ENCODE measurements at regions not wholly inside any gene's neighbourhood (a gene's known extent, or its start where the extent isn't known, plus 50 kb on each side); places are given as distances from the start of the nearest gene placed in this dataset.
"Not testable (repeated sequence)": the region's sequence is repeated elsewhere in the genome, so short reads cannot be mapped to it uniquely, and the experiment has no call there.

DNA sequence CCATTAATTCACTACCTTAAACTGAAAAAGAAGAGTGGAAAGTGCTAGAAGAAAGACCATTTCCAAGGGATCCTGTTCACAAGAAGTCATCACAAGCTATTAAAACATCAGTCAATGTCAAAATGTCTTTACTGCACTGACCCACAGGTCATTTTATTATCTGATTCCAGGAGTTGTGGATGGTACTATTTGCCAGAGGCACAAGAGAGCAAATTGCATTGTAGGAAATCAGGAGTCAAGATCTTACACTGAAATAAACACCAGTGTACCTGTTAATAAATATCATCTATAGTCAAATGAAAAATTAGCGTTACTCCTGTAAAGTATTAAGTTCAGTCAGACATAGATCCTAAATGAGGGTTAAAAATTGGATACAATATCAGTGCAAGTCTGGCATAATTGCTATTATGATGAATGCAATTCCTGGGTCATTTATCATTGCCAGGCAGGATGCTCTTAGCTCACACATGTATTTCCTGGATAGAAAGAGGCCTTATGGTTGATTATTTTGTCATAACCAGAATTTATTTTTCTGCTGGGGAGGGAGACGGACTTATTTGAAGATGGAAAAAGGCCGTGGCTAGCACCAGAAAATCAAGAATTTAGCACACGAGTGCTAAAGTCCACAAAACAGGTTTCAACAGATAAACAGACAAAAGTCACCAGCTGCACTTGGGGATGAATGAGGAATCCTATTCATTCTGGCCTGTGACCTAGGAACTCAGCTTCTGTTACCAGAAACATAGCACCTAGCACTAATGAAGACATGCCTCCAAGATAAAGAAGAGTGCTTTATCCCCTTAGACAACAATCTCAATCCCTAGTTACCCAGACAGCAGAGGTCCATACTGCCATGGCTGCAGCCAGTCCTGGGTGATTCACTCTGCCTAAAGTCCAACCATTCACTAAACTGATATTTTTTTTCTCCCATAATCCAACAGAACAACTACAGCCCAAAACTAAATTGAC is 683.1 kb upstream of the POM121L12 start:
- no peaks in the 10 kb centered on the region for H3F3A ChIP-seq (ENCODE audit: insufficient read depth)
- H2AFZ ChIP-seq (ENCODE audit: low read depth, low read length, severe bottlenecking), result no peak overlapping the region
- no peaks in the 10 kb centered on the region for H4K20me1 ChIP-seq (ENCODE audit: low read depth, low read length)
- no peak for TF ChIP-seq EZH2phosphoT487 (conservative IDR thresholded peaks at IDR 0.05; ENCODE audit: low read length)
- TF ChIP-seq, protein P1, sequence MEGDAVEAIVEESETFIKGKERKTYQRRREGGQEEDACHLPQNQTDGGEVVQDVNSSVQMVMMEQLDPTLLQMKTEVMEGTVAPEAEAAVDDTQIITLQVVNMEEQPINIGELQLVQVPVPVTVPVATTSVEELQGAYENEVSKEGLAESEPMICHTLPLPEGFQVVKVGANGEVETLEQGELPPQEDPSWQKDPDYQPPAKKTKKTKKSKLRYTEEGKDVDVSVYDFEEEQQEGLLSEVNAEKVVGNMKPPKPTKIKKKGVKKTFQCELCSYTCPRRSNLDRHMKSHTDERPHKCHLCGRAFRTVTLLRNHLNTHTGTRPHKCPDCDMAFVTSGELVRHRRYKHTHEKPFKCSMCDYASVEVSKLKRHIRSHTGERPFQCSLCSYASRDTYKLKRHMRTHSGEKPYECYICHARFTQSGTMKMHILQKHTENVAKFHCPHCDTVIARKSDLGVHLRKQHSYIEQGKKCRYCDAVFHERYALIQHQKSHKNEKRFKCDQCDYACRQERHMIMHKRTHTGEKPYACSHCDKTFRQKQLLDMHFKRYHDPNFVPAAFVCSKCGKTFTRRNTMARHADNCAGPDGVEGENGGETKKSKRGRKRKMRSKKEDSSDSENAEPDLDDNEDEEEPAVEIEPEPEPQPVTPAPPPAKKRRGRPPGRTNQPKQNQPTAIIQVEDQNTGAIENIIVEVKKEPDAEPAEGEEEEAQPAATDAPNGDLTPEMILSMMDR (IDR thresholded peaks at IDR 0.05; ENCODE audit: insufficient read depth, low read length, poor library complexity, severe bottlenecking), result no peak
- H3K9ac ChIP-seq (ENCODE audit: low read length), result no peak overlapping the region
- H3K27ac ChIP-seq (ENCODE audit: low read depth, low read length), result no peak overlapping the region
- no peaks in the 10 kb centered on the region for H3K79me2 ChIP-seq (ENCODE audit: insufficient read depth, low read length)
- H3K9me2 ChIP-seq (replicated peaks; ENCODE audit: insufficient read depth, low read length), result no peaks in the 10 kb centered on the region
- no peaks in the 10 kb centered on the region for H3K27me3 ChIP-seq (ENCODE audit: low read length)
- no peak overlapping the region for H3K4me2 ChIP-seq (ENCODE audit: low read depth, low read length, poor library complexity, severe bottlenecking)
- no peaks in the 10 kb centered on the region for H3K36me3 ChIP-seq (ENCODE audit: low read length)
- H3K4me3 ChIP-seq (ENCODE audit: insufficient read depth, low read length, poor library complexity, severe bottlenecking), result no peak overlapping the region
- H3K9me3 ChIP-seq (ENCODE audit: insufficient read depth, low read length), result no peaks in the 10 kb centered on the region

DNA sequence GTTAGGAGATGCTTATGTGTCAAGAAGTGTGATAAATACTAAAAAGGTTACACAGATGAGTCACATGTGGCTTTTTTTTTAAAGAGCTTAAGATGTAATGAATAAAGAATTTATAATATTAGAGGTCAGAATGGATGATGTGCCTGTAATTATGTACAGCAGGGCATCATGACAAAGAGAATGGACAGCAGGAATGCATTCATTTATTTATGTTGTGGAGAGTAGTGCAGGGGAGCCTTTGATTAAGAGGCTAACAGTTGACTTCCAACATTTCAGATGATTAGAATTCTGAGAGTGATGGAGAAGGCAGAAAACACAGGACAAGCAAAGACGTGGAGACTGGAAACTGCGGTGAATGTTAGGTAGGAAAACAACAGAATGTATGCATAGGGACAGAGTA is 691.4 kb upstream of the POM121L12 start:
- H3K4me3 ChIP-seq (ENCODE audit: insufficient read depth, low read length, poor library complexity, severe bottlenecking), result no peak overlapping the region
- TF ChIP-seq EZH2phosphoT487 (conservative IDR thresholded peaks at IDR 0.05; ENCODE audit: low read length), result no peak
- TF ChIP-seq, protein P1 (IDR thresholded peaks at IDR 0.05; ENCODE audit: insufficient read depth, low read length, poor library complexity, severe bottlenecking), result no peak
- H3K9me2 ChIP-seq (replicated peaks; ENCODE audit: insufficient read depth, low read length), result no peaks in the 10 kb centered on the region
- H3K79me2 ChIP-seq (ENCODE audit: insufficient read depth, low read length), result no peaks in the 10 kb centered on the region
- H3K4me2 ChIP-seq (ENCODE audit: low read depth, low read length, poor library complexity, severe bottlenecking), result no peak overlapping the region
- no peaks in the 10 kb centered on the region for H3K9me3 ChIP-seq (ENCODE audit: insufficient read depth, low read length)
- no peak overlapping the region for H3K27ac ChIP-seq (ENCODE audit: low read depth, low read length)
- no peaks in the 10 kb centered on the region for H3K27me3 ChIP-seq (ENCODE audit: low read length)
- no peaks in the 10 kb centered on the region for H4K20me1 ChIP-seq (ENCODE audit: low read depth, low read length)
- no peak overlapping the region for H2AFZ ChIP-seq (ENCODE audit: low read depth, low read length, severe bottlenecking)
- H3K36me3 ChIP-seq (ENCODE audit: low read length), result no peaks in the 10 kb centered on the region
- H3F3A ChIP-seq (ENCODE audit: insufficient read depth), result no peaks in the 10 kb centered on the region
- no peak overlapping the region for H3K9ac ChIP-seq (ENCODE audit: low read length)

DNA sequence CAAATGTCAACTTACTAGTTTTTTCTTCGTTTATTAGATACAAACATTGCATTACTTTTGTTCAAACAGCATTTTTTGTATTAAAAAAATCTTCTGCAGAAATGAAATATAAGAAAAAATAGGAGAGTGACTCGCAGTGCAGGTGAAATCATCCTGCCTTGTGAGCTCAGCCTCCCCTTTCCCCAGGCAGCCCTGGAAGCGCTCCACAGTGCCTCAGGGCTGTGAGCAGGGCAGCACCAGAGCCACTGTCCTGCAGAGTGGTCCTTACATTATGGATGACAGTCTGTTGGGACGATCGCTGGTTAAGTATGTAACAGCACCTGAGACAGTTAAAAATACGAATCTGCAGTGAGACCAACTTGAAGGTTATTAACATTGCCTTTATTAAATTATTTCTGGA is 695.4 kb upstream of the POM121L12 start:
- Histone ChIP-seq H3K79me2 (ENCODE audit: insufficient read depth, low read length) (no peaks in the 10 kb centered on the region), H2AFZ (ENCODE audit: low read depth, low read length, severe bottlenecking) (no peak overlapping the region), H3K4me3 (ENCODE audit: insufficient read depth, low read length, poor library complexity, severe bottlenecking) (no peak overlapping the region), H3K27me3 (ENCODE audit: low read length) (no peaks in the 10 kb centered on the region), H3F3A (ENCODE audit: insufficient read depth) (no peaks in the 10 kb centered on the region), H3K9me2 (replicated peaks; ENCODE audit: insufficient read depth, low read length) (no peaks in the 10 kb centered on the region), H3K27ac (ENCODE audit: low read depth, low read length) (no peak overlapping the region), H3K9ac (ENCODE audit: low read length) (no peak overlapping the region), H3K9me3 (ENCODE audit: insufficient read depth, low read length) (peaks cover 4% of the 10 kb centered on the region; the same call in 1 of the 2 replicates), H4K20me1 (ENCODE audit: low read depth, low read length) (no peaks in the 10 kb centered on the region), H3K36me3 (ENCODE audit: low read length) (no peaks in the 10 kb centered on the region), H3K4me2 (ENCODE audit: low read depth, low read length, poor library complexity, severe bottlenecking) (no peak overlapping the region)
- TF ChIP-seq EZH2phosphoT487 (conservative IDR thresholded peaks at IDR 0.05; ENCODE audit: low read length), result no peak
- TF ChIP-seq, protein P1 (IDR thresholded peaks at IDR 0.05; ENCODE audit: insufficient read depth, low read length, poor library complexity, severe bottlenecking), result no peak

DNA sequence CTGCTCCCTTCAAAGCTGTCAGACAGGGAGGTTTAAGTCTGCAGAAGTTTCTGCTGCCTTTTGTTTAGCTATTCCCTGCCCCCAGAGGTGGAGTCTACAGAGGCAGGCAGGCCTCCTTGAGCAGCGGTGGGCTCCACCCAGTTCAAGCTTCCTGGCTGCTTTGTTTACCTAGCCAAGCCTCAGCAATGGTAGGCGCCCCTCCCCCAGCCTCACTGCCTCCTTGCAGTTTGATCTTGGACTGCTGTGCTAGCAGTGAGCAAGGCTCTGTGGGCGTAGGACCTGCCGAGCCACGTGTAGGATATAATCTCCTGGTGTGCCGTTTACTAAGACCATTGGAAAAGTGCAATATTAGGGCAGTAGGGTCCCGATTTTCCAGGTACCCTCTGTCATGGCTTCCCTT is 707.1 kb upstream of the POM121L12 start:
- H3K36me3 ChIP-seq (ENCODE audit: low read length); H3F3A ChIP-seq (ENCODE audit: insufficient read depth); H3K79me2 ChIP-seq (ENCODE audit: insufficient read depth, low read length); H4K20me1 ChIP-seq (ENCODE audit: low read depth, low read length); H3K27ac ChIP-seq (ENCODE audit: low read depth, low read length); H3K4me3 ChIP-seq (ENCODE audit: insufficient read depth, low read length, poor library complexity, severe bottlenecking); H2AFZ ChIP-seq (ENCODE audit: low read depth, low read length, severe bottlenecking); H3K9me3 ChIP-seq (ENCODE audit: insufficient read depth, low read length); H3K9ac ChIP-seq (ENCODE audit: low read length); H3K4me2 ChIP-seq (ENCODE audit: low read depth, low read length, poor library complexity, severe bottlenecking); H3K9me2 ChIP-seq (replicated peaks; ENCODE audit: insufficient read depth, low read length); H3K27me3 ChIP-seq (ENCODE audit: low read length): not testable (repeated sequence)
